ENCODE measurements at regions not wholly inside any gene's neighbourhood (a gene's known extent, or its start where the extent isn't known, plus 50 kb on each side); places are given as distances from the start of the nearest gene placed in this dataset.

DNA sequence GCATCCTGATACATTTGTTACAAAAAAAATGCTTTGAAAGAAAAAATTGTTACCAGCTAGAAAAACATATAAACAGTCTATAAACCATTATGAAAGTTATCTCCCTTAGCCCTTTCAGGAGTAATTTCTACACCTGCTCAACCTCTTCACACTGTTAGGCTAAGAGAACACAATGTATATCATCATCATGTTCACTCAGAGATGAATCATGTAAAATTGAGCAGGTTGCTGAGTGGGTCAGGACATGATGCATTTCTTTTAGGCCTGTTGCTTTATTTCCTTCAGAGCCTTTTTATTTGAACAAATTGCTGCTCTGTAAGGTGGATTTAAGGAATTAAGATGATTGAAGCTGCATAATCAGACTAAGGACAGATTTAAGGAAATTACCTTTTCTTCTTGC is 531.3 kb upstream of the MAN1A1 start:
- CTCF ChIA-PET = no interaction called here
- Mint-ChIP-seq H3K4me1 (ENCODE audit: low read depth, unreplicated experiment) (no peaks in the 10 kb centered on the region), H3K9me3 (ENCODE audit: low read depth, unreplicated experiment) (no peaks in the 10 kb centered on the region), H3K4me3 (ENCODE audit: low read depth, unreplicated experiment) (no peak overlapping the region), H3K36me3 (ENCODE audit: insufficient read depth, unreplicated experiment) (no peaks in the 10 kb centered on the region), H3K27me3 (ENCODE audit: unreplicated experiment) (no peaks in the 10 kb centered on the region), H3K27ac (ENCODE audit: unreplicated experiment) (no peak overlapping the region)
- TF ChIP-seq, protein P1, sequence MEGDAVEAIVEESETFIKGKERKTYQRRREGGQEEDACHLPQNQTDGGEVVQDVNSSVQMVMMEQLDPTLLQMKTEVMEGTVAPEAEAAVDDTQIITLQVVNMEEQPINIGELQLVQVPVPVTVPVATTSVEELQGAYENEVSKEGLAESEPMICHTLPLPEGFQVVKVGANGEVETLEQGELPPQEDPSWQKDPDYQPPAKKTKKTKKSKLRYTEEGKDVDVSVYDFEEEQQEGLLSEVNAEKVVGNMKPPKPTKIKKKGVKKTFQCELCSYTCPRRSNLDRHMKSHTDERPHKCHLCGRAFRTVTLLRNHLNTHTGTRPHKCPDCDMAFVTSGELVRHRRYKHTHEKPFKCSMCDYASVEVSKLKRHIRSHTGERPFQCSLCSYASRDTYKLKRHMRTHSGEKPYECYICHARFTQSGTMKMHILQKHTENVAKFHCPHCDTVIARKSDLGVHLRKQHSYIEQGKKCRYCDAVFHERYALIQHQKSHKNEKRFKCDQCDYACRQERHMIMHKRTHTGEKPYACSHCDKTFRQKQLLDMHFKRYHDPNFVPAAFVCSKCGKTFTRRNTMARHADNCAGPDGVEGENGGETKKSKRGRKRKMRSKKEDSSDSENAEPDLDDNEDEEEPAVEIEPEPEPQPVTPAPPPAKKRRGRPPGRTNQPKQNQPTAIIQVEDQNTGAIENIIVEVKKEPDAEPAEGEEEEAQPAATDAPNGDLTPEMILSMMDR (IDR thresholded peaks at IDR 0.05; ENCODE audit: unreplicated experiment) = no peak
- no peak for DNase-seq
- intact Hi-C loops (cut with micrococcal nuclease; ENCODE audit: unreplicated experiment) = no loop called here
- BruUV-seq (replicated peaks) = no TSS peak

DNA sequence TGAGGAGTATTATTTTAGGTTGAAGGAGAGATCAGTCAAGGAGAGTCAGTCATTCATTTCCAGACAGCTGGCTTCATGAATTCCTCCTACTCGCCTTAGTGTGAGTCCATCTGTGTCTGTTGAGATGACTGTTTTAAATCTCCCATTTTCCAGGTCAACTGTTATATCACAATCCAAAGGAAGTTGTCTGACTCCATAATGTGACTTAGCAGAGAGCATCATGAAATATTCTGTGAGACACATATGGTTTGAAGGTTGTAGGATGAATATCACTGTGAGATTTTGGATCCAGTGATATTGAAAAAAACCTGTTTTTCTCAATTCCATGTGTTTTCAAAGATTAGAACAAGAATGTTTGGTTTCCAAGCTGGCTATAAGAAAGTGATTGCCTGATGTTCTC is 530.2 kb upstream of the MAN1A1 start:
- intact Hi-C loops (cut with micrococcal nuclease; ENCODE audit: unreplicated experiment) = no loop called here
- Mint-ChIP-seq H3K4me1 (ENCODE audit: low read depth, unreplicated experiment) (no peaks in the 10 kb centered on the region), H3K9me3 (ENCODE audit: low read depth, unreplicated experiment) (no peaks in the 10 kb centered on the region), H3K27ac (ENCODE audit: unreplicated experiment) (no peak overlapping the region), H3K36me3 (ENCODE audit: insufficient read depth, unreplicated experiment) (no peaks in the 10 kb centered on the region), H3K27me3 (ENCODE audit: unreplicated experiment) (no peaks in the 10 kb centered on the region), H3K4me3 (ENCODE audit: low read depth, unreplicated experiment) (no peak overlapping the region)
- BruUV-seq (replicated peaks) = no TSS peak
- DNase-seq = no peak
- TF ChIP-seq, protein P1 (IDR thresholded peaks at IDR 0.05; ENCODE audit: unreplicated experiment) = no peak
- CTCF ChIA-PET = no interaction called here

DNA sequence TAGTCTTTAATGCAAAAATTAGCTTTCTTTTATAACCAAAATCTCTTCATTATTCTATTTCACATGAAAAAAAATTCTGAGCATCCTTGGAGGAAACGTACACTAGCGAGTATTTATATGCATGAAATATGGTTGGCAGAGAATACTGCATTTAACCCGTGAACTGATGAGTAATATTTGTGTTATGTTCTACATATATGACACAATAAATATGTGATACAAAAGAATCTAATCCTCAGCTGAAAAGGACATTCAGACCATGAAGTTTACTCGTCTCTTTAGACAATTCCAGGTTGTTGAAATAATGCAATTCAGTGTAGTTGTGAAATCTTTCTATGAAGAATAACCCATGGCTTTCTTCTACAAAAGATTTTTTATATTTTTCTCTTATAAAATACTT is 524.8 kb upstream of the MAN1A1 start:
- TF ChIP-seq, protein P1 (IDR thresholded peaks at IDR 0.05; ENCODE audit: unreplicated experiment) = no peak
- Mint-ChIP-seq H3K27me3 (ENCODE audit: unreplicated experiment) (no peaks in the 10 kb centered on the region), H3K4me3 (ENCODE audit: low read depth, unreplicated experiment) (no peak overlapping the region), H3K4me1 (ENCODE audit: low read depth, unreplicated experiment) (no peaks in the 10 kb centered on the region), H3K27ac (ENCODE audit: unreplicated experiment) (no peak overlapping the region), H3K36me3 (ENCODE audit: insufficient read depth, unreplicated experiment) (no peaks in the 10 kb centered on the region), H3K9me3 (ENCODE audit: low read depth, unreplicated experiment) (no peaks in the 10 kb centered on the region)
- no peak for DNase-seq
- no TSS peak for BruUV-seq (replicated peaks)
- intact Hi-C loops (cut with micrococcal nuclease; ENCODE audit: unreplicated experiment) = no loop called here
- CTCF ChIA-PET = interaction anchor here (0.6 kb wide), 1 partner anchor 18 kb away, joined by 6 read pairs; no protein-coding TSS in a partner anchor

DNA sequence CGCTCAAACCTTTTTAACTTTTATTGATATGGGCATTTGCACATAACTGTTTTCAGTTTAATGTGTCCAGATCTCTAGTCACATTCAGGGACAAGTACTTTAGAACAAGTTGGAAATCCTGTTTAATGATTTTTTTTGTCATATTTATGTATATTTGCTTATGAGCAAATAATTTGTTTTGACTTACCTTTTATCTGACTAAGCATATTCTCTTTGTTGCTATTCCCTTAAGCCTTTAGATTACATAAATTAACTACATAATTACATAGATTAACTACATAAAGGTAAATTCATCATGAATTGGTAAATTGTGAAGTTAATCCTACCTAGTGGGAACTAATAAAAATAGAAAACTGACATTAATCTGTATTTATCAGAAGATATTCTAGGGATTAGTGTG is 523.5 kb upstream of the MAN1A1 start:
- CTCF ChIA-PET = no interaction called here
- Mint-ChIP-seq H3K27me3 (ENCODE audit: unreplicated experiment) (no peaks in the 10 kb centered on the region), H3K27ac (ENCODE audit: unreplicated experiment) (no peak overlapping the region), H3K4me3 (ENCODE audit: low read depth, unreplicated experiment) (no peak overlapping the region), H3K36me3 (ENCODE audit: insufficient read depth, unreplicated experiment) (no peaks in the 10 kb centered on the region), H3K4me1 (ENCODE audit: low read depth, unreplicated experiment) (no peaks in the 10 kb centered on the region), H3K9me3 (ENCODE audit: low read depth, unreplicated experiment) (peaks cover 3% of the 10 kb centered on the region)
- no TSS peak for BruUV-seq (replicated peaks)
- TF ChIP-seq, protein P1 (IDR thresholded peaks at IDR 0.05; ENCODE audit: unreplicated experiment) = no peak
- no peak for DNase-seq
- intact Hi-C loops (cut with micrococcal nuclease; ENCODE audit: unreplicated experiment) = no loop called here

DNA sequence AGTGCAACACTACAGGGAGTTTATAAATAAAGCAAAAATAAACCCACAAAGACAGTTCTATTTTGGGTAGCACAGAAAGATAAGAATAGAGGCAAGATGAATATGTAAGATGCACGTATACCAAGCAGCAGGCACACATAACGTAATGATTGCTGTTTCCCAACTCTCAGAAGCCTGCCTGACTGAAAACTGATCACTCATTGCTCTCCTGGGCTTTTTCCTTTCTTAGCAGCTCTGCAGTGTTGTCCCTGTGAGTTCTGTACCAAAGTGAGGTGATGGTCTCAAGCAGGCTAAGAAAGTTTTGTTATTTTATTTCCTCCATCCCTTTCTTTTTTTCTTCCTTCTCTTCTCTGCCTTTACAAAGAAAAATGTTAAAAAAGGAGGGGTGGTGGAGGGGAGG is 522.0 kb upstream of the MAN1A1 start:
- Mint-ChIP-seq H3K4me3 (ENCODE audit: low read depth, unreplicated experiment) (no peak overlapping the region), H3K27ac (ENCODE audit: unreplicated experiment) (no peak overlapping the region), H3K9me3 (ENCODE audit: low read depth, unreplicated experiment) (peaks cover 3% of the 10 kb centered on the region), H3K4me1 (ENCODE audit: low read depth, unreplicated experiment) (no peaks in the 10 kb centered on the region), H3K27me3 (ENCODE audit: unreplicated experiment) (no peaks in the 10 kb centered on the region), H3K36me3 (ENCODE audit: insufficient read depth, unreplicated experiment) (no peaks in the 10 kb centered on the region)
- CTCF ChIA-PET = no interaction called here
- DNase-seq = no peak
- no TSS peak for BruUV-seq (replicated peaks)
- TF ChIP-seq, protein P1 (IDR thresholded peaks at IDR 0.05; ENCODE audit: unreplicated experiment) = no peak
- intact Hi-C loops (cut with micrococcal nuclease; ENCODE audit: unreplicated experiment) = no loop called here

All from Calu3 (cell line).